ENCODE measurements at regions not wholly inside any gene's neighbourhood (a gene's known extent, or its start where the extent isn't known, plus 50 kb on each side); places are given as distances from the start of the nearest gene placed in this dataset.

GRCh38 chr13:40063278-40063698 is 407.8 kb downstream of the COG6 start:
- TF ChIP-seq EZH2 (IDR thresholded peaks at IDR 0.05; ENCODE audit: low read length, missing control alignments) = no peak
- TF ChIP-seq, protein P1, sequence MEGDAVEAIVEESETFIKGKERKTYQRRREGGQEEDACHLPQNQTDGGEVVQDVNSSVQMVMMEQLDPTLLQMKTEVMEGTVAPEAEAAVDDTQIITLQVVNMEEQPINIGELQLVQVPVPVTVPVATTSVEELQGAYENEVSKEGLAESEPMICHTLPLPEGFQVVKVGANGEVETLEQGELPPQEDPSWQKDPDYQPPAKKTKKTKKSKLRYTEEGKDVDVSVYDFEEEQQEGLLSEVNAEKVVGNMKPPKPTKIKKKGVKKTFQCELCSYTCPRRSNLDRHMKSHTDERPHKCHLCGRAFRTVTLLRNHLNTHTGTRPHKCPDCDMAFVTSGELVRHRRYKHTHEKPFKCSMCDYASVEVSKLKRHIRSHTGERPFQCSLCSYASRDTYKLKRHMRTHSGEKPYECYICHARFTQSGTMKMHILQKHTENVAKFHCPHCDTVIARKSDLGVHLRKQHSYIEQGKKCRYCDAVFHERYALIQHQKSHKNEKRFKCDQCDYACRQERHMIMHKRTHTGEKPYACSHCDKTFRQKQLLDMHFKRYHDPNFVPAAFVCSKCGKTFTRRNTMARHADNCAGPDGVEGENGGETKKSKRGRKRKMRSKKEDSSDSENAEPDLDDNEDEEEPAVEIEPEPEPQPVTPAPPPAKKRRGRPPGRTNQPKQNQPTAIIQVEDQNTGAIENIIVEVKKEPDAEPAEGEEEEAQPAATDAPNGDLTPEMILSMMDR (conservative IDR thresholded peaks at IDR 0.05 in 1 of 2, IDR thresholded peaks at IDR 0.05 in 1 of 2; ENCODE audit: low read depth in 1 of 2, low read length in 2 of 2) = no peak

All from fibroblast of lung (primary cell).